GM18520 (cell line): ENCODE measurements at regions not wholly inside any gene's neighbourhood (a gene's known extent, or its start where the extent isn't known, plus 50 kb on each side); places are given as distances from the start of the nearest gene placed in this dataset.
"Not testable (repeated sequence)": the region's sequence is repeated elsewhere in the genome, so short reads cannot be mapped to it uniquely, and the experiment has no call there.

Experiments
- ATAC-seq: cut with Tn5 transposase; IDR thresholded peaks from one replicate; pipeline ENCODE4 v1.9.1; 2021; ENCODE audit not compliant: unreplicated experiment

- ATAC-seq = no peak
Observed at GRCh38 chr17:64773386-64773835, 111.3 kb upstream of the SMURF2 start.

GRCh38 chr17:64772845-64773299 lies 110.8 kb upstream of the SMURF2 start:
- ATAC-seq = no peak

GRCh38 chr17:64771980-64772844 lies 110.1 kb upstream of the SMURF2 start:
- no peak for ATAC-seq

DNA sequence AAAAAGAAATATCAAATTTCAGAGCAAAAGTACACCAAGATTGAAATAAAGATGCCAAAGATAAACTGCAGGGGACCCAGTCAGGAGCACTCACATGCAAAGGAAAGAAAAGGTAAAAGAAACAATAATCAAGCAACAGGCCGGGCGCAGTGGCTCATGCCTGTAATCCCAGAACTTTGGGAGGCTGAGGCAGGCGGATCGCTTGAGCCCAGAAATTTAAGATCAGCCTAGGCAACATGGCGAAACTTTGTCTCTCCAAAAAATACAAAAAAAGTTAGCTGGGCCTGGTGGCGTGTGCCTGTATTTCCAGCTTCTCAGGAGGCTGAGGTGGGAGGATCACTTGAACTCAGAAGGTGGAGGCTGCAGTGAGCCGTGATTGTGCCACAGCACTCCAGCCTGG lies 107.6 kb upstream of the SMURF2 start:
- ATAC-seq = no peak

DNA sequence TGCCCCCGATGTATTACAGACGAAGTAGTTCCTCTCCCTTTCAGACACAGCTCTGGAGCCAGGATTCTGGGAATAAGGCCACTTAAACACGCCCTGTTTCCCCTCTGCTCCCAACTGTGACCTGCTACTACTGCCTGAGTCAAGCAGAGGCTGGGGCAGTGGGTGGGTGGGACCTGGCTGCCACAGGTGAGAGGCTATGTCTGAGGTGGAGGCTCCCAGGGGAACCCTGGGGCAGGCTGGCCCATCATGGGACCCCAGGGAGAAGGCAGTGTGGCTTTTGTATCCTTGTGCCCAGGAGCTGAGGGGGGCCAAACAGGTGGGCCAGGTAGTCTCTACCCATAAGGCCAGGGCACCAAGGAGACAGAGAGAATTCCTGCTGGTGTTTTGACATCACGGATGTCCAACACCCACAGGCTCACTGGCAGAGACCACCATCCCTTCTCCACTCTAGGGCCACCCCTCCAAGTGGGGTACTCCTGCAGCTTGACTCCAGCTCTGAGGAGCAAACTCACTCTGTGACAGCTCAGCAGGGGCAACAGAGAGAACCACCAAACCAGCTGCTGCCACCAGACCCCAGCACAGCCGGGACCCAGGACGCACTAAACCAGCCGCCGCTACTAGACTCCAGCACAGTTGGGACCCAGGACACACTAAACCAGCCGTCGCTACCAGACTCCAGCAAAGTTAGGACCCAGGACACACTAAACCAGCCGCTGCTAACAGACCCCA lies 105.3 kb upstream of the SMURF2 start:
- no peak for ATAC-seq

GRCh38 chr17:64765191-64765889 lies 103.2 kb upstream of the SMURF2 start:
- no peak for ATAC-seq

DNA sequence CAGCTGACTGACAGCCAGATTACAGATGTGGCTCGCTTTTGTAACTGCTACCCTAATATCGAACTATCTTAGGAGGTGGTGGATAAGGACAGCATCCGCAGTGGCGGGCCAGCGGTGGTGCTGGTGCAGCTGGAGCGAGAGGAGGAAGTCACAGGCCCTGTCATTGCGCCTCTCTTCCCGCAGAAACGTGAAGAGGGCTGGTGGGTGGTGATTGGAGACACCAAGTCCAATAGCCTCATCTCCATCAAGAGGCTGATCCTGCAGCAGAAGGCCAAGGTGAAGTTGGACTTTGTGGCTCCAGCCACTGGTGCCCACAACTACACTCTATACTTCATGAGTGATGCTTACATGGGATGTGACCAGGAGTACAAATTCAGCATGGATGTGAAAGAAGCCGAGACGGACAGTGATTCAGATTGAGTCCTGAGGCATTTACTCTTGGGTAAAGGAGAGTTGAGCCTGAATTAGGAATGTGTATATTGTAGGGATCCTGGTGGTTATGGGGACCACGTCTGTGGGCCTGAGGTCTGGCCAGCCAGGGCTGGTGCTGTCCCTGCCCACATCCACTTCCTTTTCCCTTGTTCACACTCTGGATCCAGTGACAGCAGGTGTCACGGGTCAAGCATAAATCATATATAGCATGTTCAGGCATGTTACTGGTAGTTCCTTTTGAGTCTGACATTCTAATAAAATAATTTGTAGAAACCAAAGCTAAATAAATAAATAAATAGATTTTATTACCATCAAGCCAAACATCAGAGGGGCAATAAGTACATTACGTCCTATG lies 89.0 kb upstream of the SMURF2 start:
- no peak for ATAC-seq

GRCh38 chr17:64750478-64750877 lies 88.4 kb upstream of the SMURF2 start:
- no peak for ATAC-seq

GRCh38 chr17:64749306-64749705 lies 87.2 kb upstream of the SMURF2 start:
- ATAC-seq = no peak

- ATAC-seq = no peak
Observed at GRCh38 chr17:64747938-64748540, 85.9 kb upstream of the SMURF2 start.

DNA sequence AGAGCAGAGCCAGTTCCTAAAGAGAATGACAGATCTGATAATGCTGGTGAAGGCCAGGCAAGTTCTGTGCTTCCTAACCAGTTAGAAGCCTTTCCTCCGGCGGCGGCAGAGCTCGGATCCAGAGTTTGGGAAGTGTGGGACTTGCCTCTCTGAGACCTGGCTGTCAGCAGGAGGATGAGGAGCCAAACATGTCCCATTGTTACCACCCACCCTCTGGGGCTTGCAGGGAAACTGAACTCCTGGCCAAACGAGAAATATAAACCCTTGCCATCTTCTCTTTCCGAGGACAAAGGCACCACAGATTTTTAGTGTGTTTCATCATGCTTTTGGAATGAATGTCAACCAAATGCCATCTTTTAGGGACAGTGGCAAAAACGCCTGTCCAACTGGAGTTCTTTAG lies 80.2 kb upstream of the SMURF2 start:
- no peak for ATAC-seq

- not testable (repeated sequence) for ATAC-seq
Observed at GRCh38 chr17:64741916-64742315, 79.8 kb upstream of the SMURF2 start.

GRCh38 chr17:64741038-64741641 lies 79.0 kb upstream of the SMURF2 start:
- ATAC-seq = no peak

- no peak for ATAC-seq
Observed at GRCh38 chr17:64739316-64740058, 77.4 kb upstream of the SMURF2 start.

DNA sequence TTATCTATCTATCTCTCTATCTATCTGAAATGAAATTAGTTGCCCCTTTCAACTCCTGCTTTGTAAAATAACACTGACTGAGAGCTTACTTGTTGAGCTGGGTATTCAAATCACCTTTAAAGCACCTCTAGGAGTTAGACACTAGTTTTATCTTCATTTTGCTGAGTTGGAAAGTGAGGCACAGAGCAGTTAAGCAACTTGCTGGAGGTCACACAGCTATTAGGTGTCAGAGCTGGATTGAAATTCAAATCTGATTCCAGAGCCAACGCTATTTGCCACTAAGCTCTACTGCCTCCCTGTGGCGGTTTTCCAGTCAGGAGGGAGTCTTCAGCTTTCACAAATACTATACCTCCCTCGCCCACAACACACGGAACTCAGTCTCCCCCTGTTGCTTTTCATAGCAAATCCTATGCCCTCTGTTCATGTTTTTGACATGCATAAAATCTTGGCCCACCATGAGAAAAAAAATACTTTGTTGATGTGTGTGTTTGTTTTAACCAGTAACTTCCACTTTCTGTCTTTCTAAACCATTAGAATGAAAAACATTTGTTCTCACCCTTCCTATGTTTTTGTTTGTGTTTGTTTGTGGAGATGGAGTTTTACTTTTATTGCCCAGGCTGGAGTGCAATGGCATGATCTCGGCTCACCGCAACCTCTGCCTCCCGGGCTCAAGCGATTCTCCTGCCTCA lies 74.8 kb upstream of the SMURF2 start:
- no peak for ATAC-seq

- no peak for ATAC-seq
Observed at GRCh38 chr17:64732336-64733006, 70.4 kb upstream of the SMURF2 start.

DNA sequence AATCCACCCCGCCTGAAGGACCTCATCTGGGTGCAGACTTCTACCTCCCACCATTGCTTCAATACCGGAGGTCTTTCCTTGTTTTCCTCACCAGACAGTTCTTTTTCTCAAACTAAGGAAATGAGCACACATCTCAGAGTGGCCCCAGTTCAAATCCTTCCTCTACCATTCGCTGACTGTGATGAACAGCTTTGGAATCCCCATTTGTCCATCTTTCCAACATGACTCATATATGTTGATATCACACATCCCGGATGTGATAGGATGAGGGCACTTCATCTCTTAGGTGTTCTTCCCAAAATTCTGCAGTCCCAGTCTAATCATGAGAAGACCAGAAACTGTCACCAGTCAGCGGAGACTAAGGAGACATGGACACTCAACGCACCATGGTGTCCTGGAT lies 67.9 kb upstream of the SMURF2 start:
- not testable (repeated sequence) for ATAC-seq

- ATAC-seq = no peak
Observed at GRCh38 chr17:64729201-64729600, 67.1 kb upstream of the SMURF2 start.
